ENCODE measurements at regions not wholly inside any gene's neighbourhood (a gene's known extent, or its start where the extent isn't known, plus 50 kb on each side); places are given as distances from the start of the nearest gene placed in this dataset.

- Histone ChIP-seq H3K9ac (no peak overlapping the region), H3K9me3 (replicated peaks in 1 of 11) (peaks cover 0 to 4% (median 0%) of the 10 kb centered on the region in 11 experiments; a peak in 1 of 22 replicates), H3K4me1 (no peaks in the 10 kb centered on the region), H3K27me3 (no peaks in the 10 kb centered on the region), H3K27ac (no peak overlapping the region), H3K36me3 (no peaks in the 10 kb centered on the region), H4K20me1 (no peaks in the 10 kb centered on the region), H3K4me3 (no peak overlapping the region), H3K4me2 (no peak overlapping the region)
- no peak for TF ChIP-seq Cebpa-rat (IDR thresholded peaks at IDR 0.05)
Measured at GRCh38 chr15:96766366-96766765, 435.9 kb downstream of the NR2F2 start.

GRCh38 chr15:96767703-96768434 is 437.4 kb downstream of the NR2F2 start:
- Histone ChIP-seq H3K4me1 (no peaks in the 10 kb centered on the region), H4K20me1 (no peaks in the 10 kb centered on the region), H3K4me2 (no peak overlapping the region), H3K27ac (no peak overlapping the region), H3K9me3 (replicated peaks in 1 of 11) (peaks cover 0 to 4% (median 0%) of the 10 kb centered on the region in 11 experiments; a peak in 1 of 22 replicates), H3K9ac (no peak overlapping the region), H3K36me3 (no peaks in the 10 kb centered on the region), H3K27me3 (no peaks in the 10 kb centered on the region), H3K4me3 (no peak overlapping the region)
- no peak for TF ChIP-seq Cebpa-rat (IDR thresholded peaks at IDR 0.05)

- Histone ChIP-seq H3K9ac (no peak overlapping the region), H3K27me3 (no peaks in the 10 kb centered on the region), H3K27ac (no peak overlapping the region), H4K20me1 (no peaks in the 10 kb centered on the region), H3K4me3 (no peak overlapping the region), H3K9me3 (replicated peaks in 1 of 11) (peaks cover 0 to 4% (median 0%) of the 10 kb centered on the region in 11 experiments; a peak in 1 of 22 replicates), H3K36me3 (no peaks in the 10 kb centered on the region), H3K4me1 (no peaks in the 10 kb centered on the region), H3K4me2 (no peak overlapping the region)
- TF ChIP-seq Cebpa-rat (IDR thresholded peaks at IDR 0.05): no peak
Measured at GRCh38 chr15:96768435-96768789, 437.9 kb downstream of the NR2F2 start.

GRCh38 chr15:96771035-96771434 is 440.5 kb downstream of the NR2F2 start:
- Histone ChIP-seq H3K27me3 (no peaks in the 10 kb centered on the region), H3K4me2 (no peak overlapping the region)
- no peak for TF ChIP-seq Cebpa-rat (IDR thresholded peaks at IDR 0.05)

GRCh38 chr15:96774216-96774615 is 443.7 kb downstream of the NR2F2 start:
- no peak overlapping the region for H3K4me3 ChIP-seq
- H4K20me1 ChIP-seq: no peaks in the 10 kb centered on the region
- no peak overlapping the region for H3K9ac ChIP-seq
- TF ChIP-seq Cebpa-rat (IDR thresholded peaks at IDR 0.05): no peak
- H3K27me3 ChIP-seq: no peaks in the 10 kb centered on the region
- no peaks in the 10 kb centered on the region; a peak in 1 of 22 replicates for H3K9me3 ChIP-seq (replicated peaks in 1 of 11)
- H3K4me2 ChIP-seq: no peak overlapping the region
- H3K4me1 ChIP-seq: peaks cover 0 to 1% (median under 1%) of the 10 kb centered on the region in 10 experiments; a peak in 5 of 20 replicates
- no peaks in the 10 kb centered on the region for H3K36me3 ChIP-seq
- H3K27ac ChIP-seq: no peak overlapping the region

More at GRCh38 chr15:96771035-96771434, 440.5 kb downstream of the NR2F2 start:
- Histone ChIP-seq H3K4me3 (no peak overlapping the region), H4K20me1 (no peaks in the 10 kb centered on the region), H3K9ac (no peak overlapping the region), H3K27ac (no peak overlapping the region), H3K4me1 (no peaks in the 10 kb centered on the region), H3K36me3 (no peaks in the 10 kb centered on the region), H3K9me3 (replicated peaks in 1 of 11) (no peaks in the 10 kb centered on the region)

- Histone ChIP-seq H3K4me1 (peaks cover 10 to 18% (median 16%) of the 10 kb centered on the region in 10 experiments), H3K27ac (no peak overlapping the region), H3K4me3 (no peak overlapping the region), H3K36me3 (no peaks in the 10 kb centered on the region), H4K20me1 (no peaks in the 10 kb centered on the region), H3K4me2 (no peak overlapping the region), H3K9ac (no peak overlapping the region), H3K9me3 (replicated peaks in 1 of 11) (no peaks in the 10 kb centered on the region), H3K27me3 (no peaks in the 10 kb centered on the region)
- no peak for TF ChIP-seq Cebpa-rat (IDR thresholded peaks at IDR 0.05)
Measured at GRCh38 chr15:96783746-96784145, 453.2 kb downstream of the NR2F2 start.

- Histone ChIP-seq H3K4me1 (peaks cover 0 to 6% (median 0%) of the 10 kb centered on the region in 10 experiments; a peak in 1 of 20 replicates), H3K27ac (no peak overlapping the region), H4K20me1 (no peaks in the 10 kb centered on the region), H3K27me3 (no peaks in the 10 kb centered on the region), H3K4me3 (no peak overlapping the region), H3K9me3 (replicated peaks in 1 of 11) (no peaks in the 10 kb centered on the region), H3K9ac (no peak overlapping the region), H3K4me2 (peak overlapping the region in 1 of 11 experiments; percentile 47; a peak in 1 of 22 replicates), H3K36me3 (no peaks in the 10 kb centered on the region)
- no peak for TF ChIP-seq Cebpa-rat (IDR thresholded peaks at IDR 0.05)
Measured at GRCh38 chr15:96790004-96790403, 459.5 kb downstream of the NR2F2 start.

- H3K9me3 ChIP-seq (replicated peaks in 1 of 11): no peaks in the 10 kb centered on the region
- peaks cover 0 to 6% (median 0%) of the 10 kb centered on the region in 10 experiments; a peak in 1 of 20 replicates for H3K4me1 ChIP-seq
- H3K4me3 ChIP-seq: no peak overlapping the region
- no peaks in the 10 kb centered on the region for H3K36me3 ChIP-seq
- H3K9ac ChIP-seq: no peak overlapping the region
- H3K27ac ChIP-seq: no peak overlapping the region
- TF ChIP-seq Cebpa-rat (IDR thresholded peaks at IDR 0.05): no peak
- no peak overlapping the region for H3K4me2 ChIP-seq
- H4K20me1 ChIP-seq: no peaks in the 10 kb centered on the region
- no peaks in the 10 kb centered on the region for H3K27me3 ChIP-seq
Measured at GRCh38 chr15:96792216-96792615, 461.7 kb downstream of the NR2F2 start.

GRCh38 chr15:96796841-96797240 is 466.3 kb downstream of the NR2F2 start:
- Histone ChIP-seq H3K27me3 (no peaks in the 10 kb centered on the region), H3K9me3 (replicated peaks in 1 of 11) (no peaks in the 10 kb centered on the region), H3K4me3 (no peak overlapping the region), H3K4me2 (no peak overlapping the region), H3K27ac (no peak overlapping the region), H3K36me3 (no peaks in the 10 kb centered on the region), H3K9ac (no peak overlapping the region), H4K20me1 (no peaks in the 10 kb centered on the region), H3K4me1 (no peaks in the 10 kb centered on the region)
- TF ChIP-seq Cebpa-rat (IDR thresholded peaks at IDR 0.05): no peak

GRCh38 chr15:96801576-96802150 is 471.2 kb downstream of the NR2F2 start:
- no peak overlapping the region for H3K4me2 ChIP-seq
- no peak overlapping the region for H3K27ac ChIP-seq
- no peaks in the 10 kb centered on the region for H3K27me3 ChIP-seq
- no peaks in the 10 kb centered on the region for H3K36me3 ChIP-seq
- no peaks in the 10 kb centered on the region for H4K20me1 ChIP-seq
- H3K9me3 ChIP-seq (replicated peaks in 1 of 11): no peaks in the 10 kb centered on the region
- no peak for TF ChIP-seq Cebpa-rat (IDR thresholded peaks at IDR 0.05)
- H3K4me1 ChIP-seq: no peaks in the 10 kb centered on the region
- no peak overlapping the region for H3K4me3 ChIP-seq
- no peak overlapping the region for H3K9ac ChIP-seq

All from BLaER1 treated with 17β-estradiol and CSF1 and Interleukin-3, amounts not matched to agents 10 nM and 100 nM (cell line).